HPDE6-E6E7 (cell line): ENCODE measurements at regions not wholly inside any gene's neighbourhood (a gene's known extent, or its start where the extent isn't known, plus 50 kb on each side); places are given as distances from the start of the nearest gene placed in this dataset.
"Not testable (repeated sequence)": the region's sequence is repeated elsewhere in the genome, so short reads cannot be mapped to it uniquely, and the experiment has no call there.

Source experiments
- DNase-seq: peaks from one replicate; pipeline ENCODE4 v3.0.0; 2011; ENCODE audit warnings: missing footprints; ENCODE audit errors: extremely low spot score

DNA sequence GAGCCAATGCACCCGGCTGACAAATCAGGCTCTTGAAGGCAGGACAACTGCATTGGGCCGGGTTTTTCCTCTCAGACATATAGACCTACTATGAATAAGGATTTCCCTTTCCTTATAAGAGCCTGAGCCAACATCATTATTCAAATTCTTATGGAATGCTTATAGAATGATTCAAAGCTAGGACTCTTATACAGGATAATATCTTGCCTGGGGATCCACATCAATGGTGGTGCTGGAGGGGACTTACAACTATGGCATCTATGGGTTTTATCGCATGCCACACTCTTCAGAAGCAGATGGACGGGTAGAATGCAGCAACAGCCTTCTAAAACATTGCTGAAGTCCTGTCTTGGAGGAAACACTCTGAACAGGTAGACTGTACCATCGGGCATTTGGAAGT, 296.8 kb upstream of the KYNU start:
- DNase-seq, result no peak

DNA sequence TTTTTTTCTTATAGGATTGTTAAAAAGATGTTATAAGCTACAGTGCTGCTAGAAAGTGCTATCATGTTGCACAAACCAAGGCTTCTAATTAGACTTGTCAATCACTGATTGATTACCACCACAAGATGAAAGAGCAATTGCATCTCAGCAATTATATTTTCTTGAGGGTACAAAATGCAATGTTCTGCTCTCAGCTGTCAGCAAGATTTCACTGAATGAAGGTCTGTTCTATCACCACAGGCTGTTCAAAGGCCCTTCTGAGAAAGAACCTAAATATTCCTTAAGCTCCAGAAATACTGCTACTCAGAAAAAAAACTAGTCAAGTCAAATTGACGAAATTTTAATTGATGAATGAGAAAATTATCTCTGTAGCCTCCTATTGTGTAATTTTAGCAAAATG, 301.9 kb upstream of the KYNU start:
- DNase-seq, result no peak

DNA sequence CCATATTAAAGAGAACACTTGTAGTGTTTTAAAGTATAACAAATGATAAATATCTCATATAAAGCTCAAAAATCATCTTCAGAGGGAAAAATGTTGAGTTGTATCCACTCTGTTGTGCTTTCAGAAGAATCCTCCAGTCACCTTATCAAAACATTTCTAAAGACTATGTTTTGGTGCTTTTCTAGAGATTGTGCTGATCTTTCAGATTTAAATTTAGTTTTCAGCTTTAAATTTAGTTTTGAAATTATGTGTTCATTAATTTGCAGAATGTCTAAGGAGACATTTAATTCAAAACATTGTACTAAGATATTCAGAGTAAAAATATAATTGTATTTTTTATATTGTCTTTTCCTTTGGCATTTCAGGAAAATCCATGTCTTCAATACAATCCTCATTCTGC, 303.1 kb upstream of the KYNU start:
- DNase-seq, result no peak

DNA sequence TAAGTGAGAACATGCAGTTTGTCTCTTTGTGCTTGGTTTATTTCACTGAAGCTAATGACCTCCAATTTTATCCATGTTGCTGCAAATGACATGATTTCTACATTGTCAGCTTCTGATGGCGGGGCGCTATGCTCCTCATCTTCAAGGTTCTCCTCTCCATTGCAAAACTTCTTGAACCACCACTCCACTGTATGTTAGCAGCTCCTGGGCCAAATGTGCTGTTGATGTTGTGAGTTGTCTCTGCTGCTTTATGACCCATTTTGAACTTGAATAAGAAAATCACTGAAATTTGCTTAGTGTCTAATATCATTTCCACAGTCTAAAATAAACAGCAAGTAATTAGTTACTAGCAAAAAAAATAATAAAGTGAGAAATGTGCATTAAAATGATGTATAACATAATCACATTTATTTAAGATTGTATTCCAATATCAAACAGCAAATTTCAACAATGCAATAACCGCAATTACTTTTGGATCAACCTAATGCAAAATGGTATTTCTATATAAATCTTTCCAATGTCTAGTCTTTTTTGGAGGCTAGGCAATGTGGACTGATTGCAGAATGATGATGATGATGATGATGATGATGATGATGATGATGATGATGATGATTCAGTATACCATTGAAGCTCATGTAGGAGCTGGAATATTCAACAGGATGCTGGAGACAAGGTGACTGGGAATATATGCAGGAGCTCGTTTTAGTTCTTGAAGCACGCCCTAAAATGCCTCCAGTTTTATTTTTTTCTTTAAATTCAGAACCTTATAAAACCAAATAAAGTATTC, 304.9 kb upstream of the KYNU start:
- DNase-seq, result no peak

DNA sequence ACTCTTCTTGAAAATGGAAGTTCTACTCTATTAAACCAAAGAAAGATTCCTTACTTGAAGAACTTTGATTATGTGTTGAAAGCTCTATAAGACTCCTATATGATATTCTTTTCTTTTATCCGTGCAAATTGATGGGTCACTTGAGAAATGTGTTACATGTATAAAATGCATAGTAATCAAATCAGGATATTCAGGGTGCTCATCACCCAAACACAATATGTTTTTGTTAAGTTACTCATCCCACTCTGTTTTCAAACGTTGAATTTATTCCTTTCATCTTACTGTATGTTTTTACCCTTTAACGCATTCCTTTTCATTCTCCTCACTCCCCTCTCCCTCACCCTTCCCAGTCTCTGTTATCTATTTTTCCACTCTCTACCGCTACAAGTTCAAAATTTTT, 305.5 kb upstream of the KYNU start:
- no peak for DNase-seq

DNA sequence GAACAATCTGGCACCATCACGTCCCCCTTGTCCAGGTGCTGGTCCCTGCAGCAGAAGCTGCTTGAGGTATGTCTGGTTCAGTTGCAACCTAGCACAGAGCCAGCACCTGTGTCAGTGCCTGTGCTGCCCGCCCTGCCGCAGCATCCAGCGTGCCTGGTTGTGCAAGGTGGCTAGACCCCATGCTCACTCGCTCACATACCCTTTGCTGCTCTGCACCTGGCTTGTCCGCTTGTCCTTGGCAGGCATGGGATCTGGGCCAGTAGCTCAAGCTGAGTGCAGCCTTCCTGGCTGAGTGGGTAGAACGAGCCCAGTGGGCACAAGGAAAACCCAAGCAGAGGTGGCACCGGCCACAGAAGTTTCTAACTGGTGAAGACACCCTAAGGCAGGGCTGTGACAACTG, 314.6 kb upstream of the KYNU start:
- no peak for DNase-seq

DNA sequence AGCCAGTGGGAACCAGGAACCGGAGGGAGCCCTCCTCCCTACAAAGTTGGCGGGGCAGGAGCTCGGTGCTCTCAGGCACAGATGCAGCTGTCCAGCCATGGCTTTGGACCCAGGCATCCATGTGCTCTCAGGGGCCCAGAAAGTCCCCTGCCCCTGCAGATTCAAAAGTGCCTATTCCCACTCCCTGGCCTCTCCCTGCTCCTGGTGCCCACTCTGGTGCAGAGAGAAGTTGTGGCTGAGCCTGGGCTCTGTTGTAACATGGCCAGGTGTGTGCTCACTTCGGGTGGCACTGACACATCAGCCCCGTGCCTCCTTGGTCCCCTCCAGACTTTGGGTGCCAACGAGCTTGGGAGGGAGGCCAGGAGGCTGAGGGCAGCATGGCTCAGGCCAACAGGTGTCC, 315.8 kb upstream of the KYNU start:
- no peak for DNase-seq

DNA sequence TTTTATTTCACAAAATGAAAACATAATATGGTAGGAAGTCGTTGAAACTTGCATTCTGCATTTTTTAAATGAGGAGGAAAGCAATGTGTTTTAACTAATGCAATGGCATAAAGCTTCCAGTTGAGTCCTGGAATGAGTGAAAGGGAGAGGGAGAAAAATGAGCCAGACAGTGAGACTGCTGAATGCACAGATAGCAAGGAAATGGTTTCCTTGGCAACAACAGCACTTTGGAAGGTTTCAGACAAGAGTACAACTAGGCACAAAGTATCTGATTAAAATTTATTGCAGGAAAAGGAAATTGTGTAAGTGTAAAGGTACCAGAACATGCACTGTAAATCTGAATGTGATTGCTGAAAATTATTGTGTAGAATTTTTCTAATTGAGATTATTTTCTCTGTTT, 320.1 kb upstream of the KYNU start:
- DNase-seq, result no peak

DNA sequence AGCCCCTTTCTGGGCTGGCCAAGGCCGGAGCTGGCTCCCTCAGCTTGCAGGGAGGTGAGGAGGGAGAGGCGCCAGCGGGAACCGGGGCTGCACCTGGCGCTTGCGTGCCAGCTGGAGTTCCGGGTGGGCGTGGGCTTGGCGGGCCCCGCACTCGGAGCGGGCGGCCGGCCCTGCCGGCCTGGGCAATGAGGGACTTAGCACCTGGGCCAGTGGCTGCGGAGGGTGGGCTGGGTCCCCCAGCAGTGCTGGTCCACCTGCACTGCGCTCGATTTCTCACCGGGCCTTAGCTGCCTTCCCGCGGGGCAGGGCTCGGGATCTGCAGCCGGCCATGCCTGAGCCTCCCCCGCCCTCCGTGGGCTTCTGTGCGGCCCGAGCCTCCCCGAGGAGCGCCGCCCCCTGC, 331.5 kb upstream of the KYNU start:
- not testable (repeated sequence) for DNase-seq

DNA sequence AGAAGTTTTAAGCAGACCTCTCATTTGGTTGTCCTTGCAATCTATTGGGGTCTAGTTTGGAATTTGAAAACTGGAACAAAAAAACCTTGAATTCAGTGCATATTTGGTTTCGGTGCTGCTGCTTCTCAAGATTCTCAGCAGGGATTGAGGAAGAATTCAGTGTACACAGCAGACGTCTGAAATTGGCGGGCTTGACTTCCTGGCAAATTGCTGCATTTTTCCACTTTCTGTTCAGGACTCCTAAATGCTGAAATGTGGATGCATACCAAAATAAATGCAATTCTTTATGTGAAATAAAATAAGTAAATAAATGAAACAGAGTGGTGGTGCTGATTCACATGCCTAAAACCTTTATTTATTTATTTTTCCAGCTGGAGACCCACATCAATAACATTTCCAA, 332.4 kb upstream of the KYNU start:
- no peak for DNase-seq

DNA sequence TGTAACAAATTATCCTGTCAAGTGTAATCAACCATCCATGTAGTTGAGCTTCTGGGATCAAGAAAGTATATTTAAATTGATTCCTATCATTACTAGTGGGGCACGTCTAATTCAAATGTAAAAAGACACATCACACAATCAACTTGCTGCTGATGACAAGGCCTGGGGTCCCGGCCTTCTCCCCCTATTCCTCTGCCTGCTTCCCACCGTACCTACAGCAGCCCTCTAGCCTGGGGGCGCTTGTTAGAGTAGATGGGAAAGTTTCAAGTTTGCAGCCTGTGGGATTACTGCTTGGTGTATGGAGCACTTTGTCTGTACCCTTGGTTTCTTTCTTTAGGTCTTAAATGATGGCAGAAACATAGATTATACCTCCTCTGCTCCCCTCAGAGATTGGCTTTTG, 333.3 kb upstream of the KYNU start:
- no peak for DNase-seq

DNA sequence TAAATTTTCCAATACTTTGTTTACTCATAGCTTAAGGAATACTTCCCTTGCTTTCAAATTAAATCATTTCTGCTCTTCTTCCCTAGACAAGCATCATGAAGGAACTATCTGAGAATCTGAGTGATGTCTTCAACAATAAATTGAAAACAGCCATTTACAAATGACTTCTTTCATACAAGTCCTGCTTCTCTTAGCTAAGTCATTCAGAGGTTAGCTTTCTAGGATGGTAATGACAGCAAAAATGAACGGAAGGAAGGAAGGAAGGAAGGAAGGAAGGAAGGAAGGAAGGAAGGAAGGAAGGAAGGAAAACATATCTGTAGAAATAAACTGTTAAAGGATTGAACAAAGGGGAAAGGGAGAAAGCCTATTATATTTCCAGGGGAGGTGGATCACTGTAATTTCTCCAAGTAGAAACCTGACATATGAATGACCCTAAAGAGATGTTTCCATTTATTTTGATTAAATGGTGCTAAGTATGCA, 335.0 kb upstream of the KYNU start:
- DNase-seq, result no peak

DNA sequence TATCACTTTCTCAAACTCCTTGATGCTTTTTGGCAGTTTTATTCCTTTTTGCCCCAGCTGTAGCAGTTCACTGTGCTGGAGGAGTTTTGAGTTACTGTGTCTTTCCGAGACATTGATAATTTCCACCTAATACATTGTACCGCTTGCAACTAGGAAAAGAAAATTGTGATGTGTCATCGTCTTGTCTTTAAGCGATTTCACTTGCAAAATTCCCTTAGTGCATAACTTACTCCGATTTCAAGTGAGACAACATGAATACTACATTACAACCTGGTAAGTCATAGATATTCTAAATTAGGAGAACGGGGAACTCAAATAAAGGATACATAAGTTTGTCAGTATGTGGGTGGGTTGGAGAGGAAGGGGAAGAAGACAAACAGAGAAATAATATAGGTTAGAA, 340.5 kb upstream of the KYNU start:
- no peak for DNase-seq

DNA sequence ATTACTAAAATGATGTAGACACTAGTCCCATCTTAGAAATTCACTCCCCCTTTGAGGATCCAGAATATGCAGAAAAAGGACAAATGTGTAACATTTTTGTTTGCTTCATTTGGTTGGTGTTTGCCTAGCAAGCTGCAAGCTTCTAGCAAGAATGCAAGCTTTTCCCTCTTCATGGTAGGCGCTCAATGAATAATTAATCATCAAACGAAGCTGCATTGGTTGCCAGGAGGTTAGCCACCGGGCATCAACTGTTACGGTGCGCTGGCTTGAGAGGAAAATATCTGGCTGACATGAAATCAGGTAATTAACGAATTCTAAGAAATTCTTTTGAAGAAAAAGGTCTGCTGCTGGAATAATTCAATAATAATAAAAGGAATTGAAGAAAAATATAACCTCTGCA, 341.0 kb upstream of the KYNU start:
- no peak for DNase-seq

DNA sequence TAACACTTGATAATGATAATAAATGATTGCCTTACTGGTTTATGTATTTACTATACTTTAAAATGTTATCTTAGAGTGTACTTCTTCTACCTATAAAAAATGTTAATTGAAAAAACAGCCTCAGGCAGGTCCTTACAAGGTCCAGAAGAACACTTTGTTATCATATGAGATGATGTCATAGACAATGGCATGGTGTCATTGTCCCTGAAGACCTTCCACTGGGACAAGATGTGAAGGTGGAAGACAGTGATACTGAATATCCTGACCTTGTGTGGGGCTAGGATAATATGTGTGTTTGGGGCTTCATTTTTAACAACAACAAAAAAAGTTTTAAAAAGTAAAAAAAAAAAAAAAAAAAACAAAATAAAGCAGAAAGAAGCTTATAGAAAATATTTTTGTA, 342.2 kb upstream of the KYNU start:
- DNase-seq, result no peak

DNA sequence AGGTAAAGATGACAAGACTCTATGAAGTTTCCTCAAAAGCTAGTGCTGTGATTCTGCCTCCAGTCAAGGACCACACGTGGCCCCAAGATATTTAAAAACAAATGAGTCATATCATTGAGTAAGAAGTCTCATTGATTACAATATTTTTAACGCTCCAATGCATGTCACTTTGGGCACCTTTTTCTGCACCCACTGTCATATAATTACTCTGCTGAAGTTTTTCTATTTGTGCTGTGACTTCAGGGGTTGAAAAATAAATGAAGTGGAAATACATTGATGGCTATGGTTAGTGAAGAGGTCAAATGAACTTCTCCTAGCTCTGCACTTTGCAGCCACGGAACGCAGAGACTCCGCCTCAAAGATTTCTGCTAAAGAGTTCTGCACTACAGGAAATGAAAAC, 344.3 kb upstream of the KYNU start:
- no peak for DNase-seq

DNA sequence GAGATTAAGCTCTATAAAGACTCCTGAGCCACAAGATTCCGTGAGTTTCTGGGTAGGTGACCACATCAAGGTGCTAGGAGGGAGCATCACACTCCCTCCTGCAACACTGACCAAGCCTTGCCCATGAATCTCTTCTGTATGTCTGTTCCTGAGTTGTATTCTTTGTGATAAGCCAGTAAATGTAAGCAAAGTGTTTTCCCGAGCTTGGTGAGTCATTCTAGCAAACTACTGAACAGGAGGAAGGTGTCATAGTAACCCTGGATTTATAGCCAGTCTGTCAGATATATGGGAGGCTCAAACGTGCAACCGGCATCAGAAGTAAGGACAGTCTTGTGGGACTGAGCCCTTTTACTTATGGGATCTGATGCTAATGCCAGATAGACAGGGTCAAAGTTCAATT, 346.1 kb upstream of the KYNU start:
- DNase-seq, result no peak

DNA sequence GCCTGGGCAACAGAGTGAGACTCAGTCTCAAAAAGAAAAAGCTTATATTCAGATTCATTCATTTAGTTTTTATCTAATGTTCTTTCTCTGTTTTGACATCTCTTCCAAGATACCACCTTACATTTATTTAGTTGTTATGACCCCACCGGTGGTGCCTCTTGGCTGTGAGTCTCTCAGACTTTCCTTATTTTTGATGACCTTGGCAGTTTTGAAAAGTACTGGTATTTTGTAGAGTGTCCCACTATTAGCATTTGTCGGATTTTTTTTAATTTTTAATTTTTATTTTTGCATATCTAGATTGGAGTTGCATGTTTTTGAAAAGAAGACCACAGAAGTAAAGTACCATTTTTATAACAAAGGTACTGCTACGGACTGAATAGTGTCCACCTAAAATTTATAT, 351.7 kb upstream of the KYNU start:
- DNase-seq, result no peak

DNA sequence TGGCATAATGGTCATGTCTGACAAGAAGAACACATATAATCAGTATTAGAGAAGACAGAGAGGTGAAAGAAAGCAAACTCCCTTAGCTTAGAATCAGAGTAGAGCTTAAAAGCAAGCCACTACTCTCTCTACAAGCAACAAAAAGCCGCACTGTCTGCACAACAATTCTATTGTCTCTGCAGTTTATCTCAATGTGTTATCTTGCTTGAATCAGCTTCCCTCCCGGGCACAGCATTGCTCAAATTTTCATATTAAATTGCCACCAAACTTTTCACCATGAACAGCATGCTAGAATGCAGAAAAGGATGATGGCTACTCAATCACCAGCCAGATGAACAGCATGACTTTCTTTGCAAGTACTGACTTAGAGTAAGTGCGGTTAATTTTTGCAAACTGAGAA, 356.0 kb upstream of the KYNU start:
- DNase-seq, result no peak

DNA sequence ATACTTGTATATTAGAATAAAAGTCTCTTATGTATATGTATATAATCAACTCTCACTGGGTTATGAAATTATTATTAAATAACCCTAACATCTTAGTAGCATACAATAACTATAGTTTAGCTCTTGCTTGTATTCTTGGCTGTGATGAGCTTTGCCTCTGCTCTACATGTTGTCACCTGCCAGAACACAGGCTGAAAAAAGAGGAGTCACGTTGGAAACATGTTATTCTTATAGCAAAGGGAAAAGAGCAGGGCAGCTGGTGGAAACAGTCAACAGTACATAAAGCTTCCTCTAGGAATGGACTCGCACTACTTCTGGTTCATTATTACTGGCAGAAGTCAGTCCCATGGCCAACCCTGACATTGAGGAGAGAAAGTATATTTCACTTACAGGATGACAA, 362.0 kb upstream of the KYNU start:
- DNase-seq, result no peak

DNA sequence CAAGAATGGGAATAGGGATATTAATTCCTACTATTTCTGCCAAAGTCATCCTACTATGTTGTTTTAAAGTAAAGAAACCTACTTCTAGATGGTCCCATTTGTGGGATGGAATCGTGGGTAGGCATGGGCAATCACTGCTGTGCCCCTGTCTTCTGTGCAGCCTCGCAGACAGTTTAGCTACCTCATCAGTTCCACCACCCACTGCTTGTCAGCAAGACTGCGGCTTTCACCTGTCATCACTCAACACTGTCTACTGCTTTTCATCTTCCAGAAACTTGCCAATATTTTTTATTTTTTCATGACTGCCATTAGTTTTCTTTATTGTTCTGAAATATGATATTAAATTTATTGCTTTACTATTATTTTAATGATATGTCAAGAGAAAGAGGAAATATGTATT, 368.1 kb upstream of the KYNU start:
- no peak for DNase-seq

DNA sequence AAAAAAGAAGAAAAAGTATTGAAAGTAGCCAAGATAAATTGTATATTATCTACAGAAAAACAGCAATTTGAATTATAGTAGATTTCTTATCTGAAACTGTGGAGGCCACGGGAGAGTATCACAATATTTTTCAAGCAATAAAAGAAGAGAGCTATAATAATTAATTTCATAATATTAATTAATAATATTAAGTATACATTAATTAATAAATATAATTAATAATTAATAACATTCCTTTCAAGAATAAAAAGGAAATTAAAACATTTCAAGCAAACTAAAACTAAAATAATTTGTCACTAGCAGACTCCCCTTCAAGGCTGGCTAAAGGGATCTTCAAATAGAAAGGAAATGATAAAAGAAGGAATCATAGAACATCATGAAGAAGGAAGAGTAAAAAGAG, 372.7 kb upstream of the KYNU start:
- no peak for DNase-seq

DNA sequence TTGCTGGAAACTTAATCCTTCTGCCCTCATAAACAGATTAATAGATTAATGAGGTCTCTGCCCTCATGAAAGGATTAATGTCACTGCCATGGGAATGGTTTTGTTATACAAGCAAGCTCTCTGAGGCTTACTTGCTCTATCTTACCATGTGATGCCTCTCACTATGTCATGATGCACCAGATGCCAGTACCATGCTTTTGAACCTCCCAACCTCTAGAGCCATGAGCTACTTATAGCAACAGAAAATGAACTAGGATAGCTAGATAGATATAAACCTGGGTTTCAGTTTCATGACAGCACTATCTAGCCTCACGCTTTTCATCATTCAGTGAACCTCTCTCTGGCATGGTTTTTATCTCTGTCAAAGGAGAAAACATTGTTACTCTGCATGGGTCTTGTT, 371.6 kb upstream of the LRP1B start:
- DNase-seq, result no peak

DNA sequence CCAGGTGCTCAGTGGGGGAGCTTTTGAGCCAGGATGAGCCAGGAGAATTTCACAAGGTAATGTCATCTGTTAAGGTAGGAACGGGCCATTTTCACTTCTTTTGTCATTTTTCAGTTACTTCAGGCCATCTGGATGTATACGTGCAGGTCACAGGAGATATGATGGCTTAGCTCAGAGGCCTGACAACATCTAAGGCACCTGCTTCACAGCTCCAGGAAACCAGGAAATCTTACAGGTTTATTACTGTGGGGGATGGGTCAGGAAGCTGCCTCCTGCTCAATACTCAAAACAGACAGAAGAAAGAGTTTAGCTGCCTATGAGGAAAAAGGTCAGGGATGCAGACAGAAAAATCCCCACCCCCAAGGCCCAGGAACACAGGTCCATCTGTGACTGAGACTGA, 364.3 kb upstream of the LRP1B start:
- DNase-seq, result no peak
